HCT116 (cell line): ENCODE measurements at regions not wholly inside any gene's neighbourhood (a gene's known extent, or its start where the extent isn't known, plus 50 kb on each side); places are given as distances from the start of the nearest gene placed in this dataset.

Experiments used
- CTCF ChIP-seq, 3 experiments: fragments of 200-600 bp in 1 of 3; sonication (generic) in 1 of 3; IDR thresholded peaks in 2 of 3; conservative IDR thresholded peaks in 1 of 3; 2 replicates each; pipeline ENCODE4 v1.5.1; 2012 to 2017; ENCODE audit warnings: low read depth in 2 of 3, low read length in 2 of 3, antibody characterized with exemption in 1 of 3, borderline replicate concordance in 1 of 3, control low read depth in 1 of 3, mild to moderate bottlenecking in 1 of 3, mixed read lengths in 1 of 3, mixed run types in 1 of 3, moderate library complexity in 1 of 3; ENCODE audit not compliant: insufficient read depth in 1 of 3
- EZH2 ChIP-seq: fragments of 200-600 bp; sonication (generic); IDR thresholded peaks from 2 replicates; pipeline ENCODE4 v1.6.1; 2017; ENCODE audit warnings: antibody characterized with exemption, mixed run types
- EZH2phosphoT487 ChIP-seq: fragments of 200-600 bp; IDR thresholded peaks from 2 replicates; pipeline ENCODE4 v1.6.1; 2018; ENCODE audit warnings: antibody characterized with exemption, borderline replicate concordance
- FOSL1 ChIP-seq: IDR thresholded peaks from 2 replicates; pipeline ENCODE4 v1.6.1; 2012; ENCODE audit warnings: low read depth
- MAX ChIP-seq: IDR thresholded peaks from 2 replicates; pipeline ENCODE4 v1.6.1; 2012
- POLR2A ChIP-seq: IDR thresholded peaks from 2 replicates; pipeline ENCODE4 v1.7.0; 2011; ENCODE audit warnings: borderline replicate concordance; ENCODE audit not compliant: insufficient read depth, insufficient read length; ENCODE audit errors: extremely low read depth
- POLR2AphosphoS5 ChIP-seq: IDR thresholded peaks from 2 replicates; pipeline ENCODE4 v1.6.1; 2011; ENCODE audit warnings: mild to moderate bottlenecking, low read depth, low read length, moderate library complexity
- REST ChIP-seq: IDR thresholded peaks from 2 replicates; pipeline ENCODE4 v1.6.1; 2012; ENCODE audit warnings: low read depth
- ZNF274 ChIP-seq: fragments of 200-500 bp; sonication (Bioruptor generic); IDR thresholded peaks from 2 replicates; pipeline ENCODE4 v1.6.1; 2014; ENCODE audit warnings: mild to moderate bottlenecking, low read depth, low read length, inconsistent platforms
- TF ChIP-seq, protein P1 (sequence below): IDR thresholded peaks from 2 replicates; pipeline ENCODE4 v1.6.1; 2011; ENCODE audit warnings: mild to moderate bottlenecking, low read length, moderate library complexity; ENCODE audit not compliant: insufficient replicate concordance; ENCODE audit errors: extremely low read depth

- TF ChIP-seq CTCF (IDR thresholded peaks at IDR 0.05 in 2 of 3, conservative IDR thresholded peaks at IDR 0.05 in 1 of 3; ENCODE audit: borderline replicate concordance in 1 of 3, insufficient read depth in 1 of 3, low read depth in 2 of 3, low read length in 2 of 3): no peak
- no peak for TF ChIP-seq MAX
- TF ChIP-seq REST: no peak
- no peak for TF ChIP-seq EZH2phosphoT487
- no peak for TF ChIP-seq POLR2AphosphoS5
- TF ChIP-seq POLR2A: no peak
- TF ChIP-seq FOSL1: no peak
- no peak for TF ChIP-seq ZNF274
- TF ChIP-seq EZH2: no peak
- TF ChIP-seq, protein P1, sequence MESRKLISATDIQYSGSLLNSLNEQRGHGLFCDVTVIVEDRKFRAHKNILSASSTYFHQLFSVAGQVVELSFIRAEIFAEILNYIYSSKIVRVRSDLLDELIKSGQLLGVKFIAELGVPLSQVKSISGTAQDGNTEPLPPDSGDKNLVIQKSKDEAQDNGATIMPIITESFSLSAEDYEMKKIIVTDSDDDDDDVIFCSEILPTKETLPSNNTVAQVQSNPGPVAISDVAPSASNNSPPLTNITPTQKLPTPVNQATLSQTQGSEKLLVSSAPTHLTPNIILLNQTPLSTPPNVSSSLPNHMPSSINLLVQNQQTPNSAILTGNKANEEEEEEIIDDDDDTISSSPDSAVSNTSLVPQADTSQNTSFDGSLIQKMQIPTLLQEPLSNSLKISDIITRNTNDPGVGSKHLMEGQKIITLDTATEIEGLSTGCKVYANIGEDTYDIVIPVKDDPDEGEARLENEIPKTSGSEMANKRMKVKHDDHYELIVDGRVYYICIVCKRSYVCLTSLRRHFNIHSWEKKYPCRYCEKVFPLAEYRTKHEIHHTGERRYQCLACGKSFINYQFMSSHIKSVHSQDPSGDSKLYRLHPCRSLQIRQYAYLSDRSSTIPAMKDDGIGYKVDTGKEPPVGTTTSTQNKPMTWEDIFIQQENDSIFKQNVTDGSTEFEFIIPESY: no peak
Measured at GRCh38 chr1:229782469-229782868, 156.4 kb downstream of the URB2 start.
